B cell (primary cell): ENCODE measurements at regions not wholly inside any gene's neighbourhood (a gene's known extent, or its start where the extent isn't known, plus 50 kb on each side); places are given as distances from the start of the nearest gene placed in this dataset.

Experiments
- CTCF ChIP-seq: fragments of 200-600 bp; IDR thresholded peaks from one replicate; pipeline ENCODE4 v1.8.0; 2022; ENCODE audit warnings: antibody characterized with exemption, mild to moderate bottlenecking
- EZH2 ChIP-seq: IDR thresholded peaks from 2 replicates; pipeline ENCODE4 v1.6.1; 2012; ENCODE audit warnings: borderline replicate concordance, low read depth, mild to moderate bottlenecking, moderate library complexity, low read length; ENCODE audit not compliant: insufficient read depth, poor library complexity, severe bottlenecking

- no peak for TF ChIP-seq CTCF
- no peak for TF ChIP-seq EZH2
These were observed 73.9 kb upstream of the TENM4 start for GRCh38 chr11:79514695-79515094.
